PC-9 (cell line): ENCODE measurements at regions not wholly inside any gene's neighbourhood (a gene's known extent, or its start where the extent isn't known, plus 50 kb on each side); places are given as distances from the start of the nearest gene placed in this dataset.

Source experiments
- EZH2 ChIP-seq: fragments of 200-600 bp; sonication (generic); IDR thresholded peaks from 2 replicates; pipeline ENCODE4 v1.8.0; 2017; ENCODE audit warnings: antibody characterized with exemption, low read depth
- TF ChIP-seq, protein P1 (sequence below): fragments of 200-600 bp; sonication (generic); conservative IDR thresholded peaks from 2 replicates; pipeline ENCODE4 v1.6.1; 2017; ENCODE audit warnings: mixed run types, antibody characterized with exemption, mild to moderate bottlenecking, moderate library complexity

DNA sequence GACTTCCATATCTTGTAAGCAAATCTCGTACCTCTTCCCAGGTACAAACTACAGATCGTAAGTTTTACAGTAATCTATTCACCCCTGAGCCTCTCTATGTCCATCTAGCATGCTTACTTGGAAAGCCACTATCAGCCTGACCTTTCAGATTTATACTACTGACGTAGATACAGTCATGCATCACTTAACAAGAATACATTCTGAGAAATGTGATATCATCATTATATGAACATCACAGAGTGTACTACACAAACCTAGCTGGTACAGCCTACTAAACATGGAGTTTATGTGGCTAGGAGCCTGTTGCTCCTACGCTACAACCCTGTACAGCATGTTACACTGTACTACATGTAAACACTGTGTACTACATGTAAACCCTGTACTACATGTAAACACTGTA lies 293.2 kb upstream of the ZNF804A start:
- TF ChIP-seq, protein P1, sequence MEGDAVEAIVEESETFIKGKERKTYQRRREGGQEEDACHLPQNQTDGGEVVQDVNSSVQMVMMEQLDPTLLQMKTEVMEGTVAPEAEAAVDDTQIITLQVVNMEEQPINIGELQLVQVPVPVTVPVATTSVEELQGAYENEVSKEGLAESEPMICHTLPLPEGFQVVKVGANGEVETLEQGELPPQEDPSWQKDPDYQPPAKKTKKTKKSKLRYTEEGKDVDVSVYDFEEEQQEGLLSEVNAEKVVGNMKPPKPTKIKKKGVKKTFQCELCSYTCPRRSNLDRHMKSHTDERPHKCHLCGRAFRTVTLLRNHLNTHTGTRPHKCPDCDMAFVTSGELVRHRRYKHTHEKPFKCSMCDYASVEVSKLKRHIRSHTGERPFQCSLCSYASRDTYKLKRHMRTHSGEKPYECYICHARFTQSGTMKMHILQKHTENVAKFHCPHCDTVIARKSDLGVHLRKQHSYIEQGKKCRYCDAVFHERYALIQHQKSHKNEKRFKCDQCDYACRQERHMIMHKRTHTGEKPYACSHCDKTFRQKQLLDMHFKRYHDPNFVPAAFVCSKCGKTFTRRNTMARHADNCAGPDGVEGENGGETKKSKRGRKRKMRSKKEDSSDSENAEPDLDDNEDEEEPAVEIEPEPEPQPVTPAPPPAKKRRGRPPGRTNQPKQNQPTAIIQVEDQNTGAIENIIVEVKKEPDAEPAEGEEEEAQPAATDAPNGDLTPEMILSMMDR: no peak
- no peak for TF ChIP-seq EZH2
